H1 (cell line): ENCODE measurements at regions not wholly inside any gene's neighbourhood (a gene's known extent, or its start where the extent isn't known, plus 50 kb on each side); places are given as distances from the start of the nearest gene placed in this dataset.

Experiments
- CHD7 ChIP-seq: fragments of 300-600 bp; sonication (generic); IDR thresholded peaks from 2 replicates; pipeline ENCODE4 v1.7.1; 2012; ENCODE audit warnings: low read length, moderate library complexity, mild to moderate bottlenecking, inconsistent platforms; ENCODE audit not compliant: insufficient replicate concordance
- HDAC6 ChIP-seq: IDR thresholded peaks from one replicate; pipeline ENCODE4 v1.7.1; 2012; ENCODE audit warnings: low read depth, mild to moderate bottlenecking, inconsistent platforms, low read length, moderate library complexity
- NANOG ChIP-seq: IDR thresholded peaks from 2 replicates; pipeline ENCODE4 v1.6.1; 2011; ENCODE audit warnings: low read length, low read depth, mild to moderate bottlenecking, inconsistent platforms; ENCODE audit not compliant: insufficient read depth, poor library complexity, severe bottlenecking
- POLR2A ChIP-seq, 2 experiments: IDR thresholded peaks; 1 replicate in 1 of 2; 2 replicates in 1 of 2; pipeline ENCODE4 v1.6.1; 2011; ENCODE audit warnings: low read depth in 2 of 2, low read length in 2 of 2, mild to moderate bottlenecking in 2 of 2; ENCODE audit errors: control extremely low read depth in 1 of 2
- SRF ChIP-seq: IDR thresholded peaks from 2 replicates; pipeline ENCODE4 v1.6.1; 2011; ENCODE audit warnings: mild to moderate bottlenecking, low read depth, low read length, moderate library complexity

DNA sequence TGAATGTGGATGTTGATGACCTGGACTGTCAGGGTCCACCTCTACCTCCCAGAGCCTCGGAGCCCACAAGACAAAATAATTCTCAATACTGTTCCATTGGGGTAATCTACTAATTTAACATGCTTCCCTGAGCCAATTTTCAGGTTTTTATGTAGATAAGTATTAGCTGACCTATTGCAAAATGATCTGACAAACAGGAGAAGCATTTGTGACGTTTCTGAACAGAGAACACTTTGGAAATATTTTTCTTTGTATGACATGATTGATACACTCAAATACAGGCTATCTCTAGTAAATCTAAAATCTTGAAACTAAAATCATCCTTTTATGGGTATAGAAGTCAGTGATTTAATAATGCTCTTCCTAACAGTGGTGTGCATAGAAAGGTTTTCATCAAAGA is 716.6 kb downstream of the KLHL13 start (continued):
- TF ChIP-seq CHD7 (no peak), SRF (no peak), HDAC6 (no peak), POLR2A (IDR thresholded peaks at IDR 0.05; ENCODE audit: control extremely low read depth in 1 of 2, low read depth in 2 of 2, low read length in 2 of 2) (no peak), NANOG (no peak)
